WTC11 (cell line): ENCODE measurements at regions not wholly inside any gene's neighbourhood (a gene's known extent, or its start where the extent isn't known, plus 50 kb on each side); places are given as distances from the start of the nearest gene placed in this dataset.

Source experiments
- CREB1 ChIP-seq: sonication (generic); formaldehyde crosslinking; IDR thresholded peaks from 2 replicates; pipeline ENCODE4 v1.8.0; 2023; ENCODE audit warnings: mild to moderate bottlenecking, missing genetic modification reagents
- CTCF ChIP-seq: fragments of 200-600 bp; IDR thresholded peaks from 2 replicates; pipeline ENCODE4 v1.8.0; 2022; ENCODE audit warnings: antibody characterized with exemption
- ETV6 ChIP-seq: sonication (generic); formaldehyde crosslinking; IDR thresholded peaks from 2 replicates; pipeline ENCODE4 v1.8.1; 2022; ENCODE audit warnings: mild to moderate bottlenecking, missing genetic modification reagents
- GABPB1 ChIP-seq: sonication (generic); formaldehyde crosslinking; IDR thresholded peaks from 2 replicates; pipeline ENCODE4 v1.8.1; 2023; ENCODE audit warnings: mild to moderate bottlenecking, missing genetic modification reagents
- JUN ChIP-seq: sonication (generic); formaldehyde crosslinking; IDR thresholded peaks from 2 replicates; pipeline ENCODE4 v1.8.0; 2023; ENCODE audit warnings: mild to moderate bottlenecking, missing genetic modification reagents
- RELA ChIP-seq: sonication (generic); formaldehyde crosslinking; IDR thresholded peaks from 2 replicates; pipeline ENCODE4 v1.8.1; 2022; ENCODE audit warnings: missing genetic modification reagents, mild to moderate bottlenecking, borderline replicate concordance
- SOX15 ChIP-seq: fragments of 250-450 bp; sonication (Bioruptor Pico); IDR thresholded peaks from 2 replicates; pipeline ENCODE4 v1.9.0; 2021; ENCODE audit warnings: mild to moderate bottlenecking
- TP53 ChIP-seq: sonication (generic); formaldehyde crosslinking; IDR thresholded peaks from 2 replicates; pipeline ENCODE4 v1.8.1; 2023; ENCODE audit warnings: mild to moderate bottlenecking, missing genetic modification reagents
- ZNF232 ChIP-seq: sonication (generic); formaldehyde crosslinking; IDR thresholded peaks from 2 replicates; pipeline ENCODE4 v1.8.0; 2022; ENCODE audit warnings: mild to moderate bottlenecking, missing genetic modification reagents
- ZNF423 ChIP-seq: fragments of 250-450 bp; sonication (Bioruptor Pico); IDR thresholded peaks from 2 replicates; pipeline ENCODE4 v2.1.2; 2022; ENCODE audit warnings: mild to moderate bottlenecking, moderate library complexity
- TF ChIP-seq, protein P1 (sequence below): sonication (generic); formaldehyde crosslinking; conservative IDR thresholded peaks from 2 replicates; pipeline ENCODE4 v1.8.1; 2022; ENCODE audit warnings: mild to moderate bottlenecking, missing genetic modification reagents

- TF ChIP-seq CTCF (no peak), ZNF232 (CRISPR knock-in tag) (no peak), CREB1 (no peak), JUN (no peak), RELA (CRISPR knock-in tag) (no peak), SOX15 (CRISPR knock-in tag) (no peak), ZNF423 (CRISPR knock-in tag) (no peak), ETV6 (CRISPR knock-in tag) (no peak), TP53 (no peak), GABPB1 (CRISPR knock-in tag) (no peak)
- TF ChIP-seq, protein P1, sequence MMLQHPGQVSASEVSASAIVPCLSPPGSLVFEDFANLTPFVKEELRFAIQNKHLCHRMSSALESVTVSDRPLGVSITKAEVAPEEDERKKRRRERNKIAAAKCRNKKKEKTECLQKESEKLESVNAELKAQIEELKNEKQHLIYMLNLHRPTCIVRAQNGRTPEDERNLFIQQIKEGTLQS (CRISPR knock-in tag): no peak
Measured at GRCh38 chr4:117425636-117426035, 340.3 kb upstream of the TRAM1L1 start.
